ENCODE measurements at regions not wholly inside any gene's neighbourhood (a gene's known extent, or its start where the extent isn't known, plus 50 kb on each side); places are given as distances from the start of the nearest gene placed in this dataset.

DNA sequence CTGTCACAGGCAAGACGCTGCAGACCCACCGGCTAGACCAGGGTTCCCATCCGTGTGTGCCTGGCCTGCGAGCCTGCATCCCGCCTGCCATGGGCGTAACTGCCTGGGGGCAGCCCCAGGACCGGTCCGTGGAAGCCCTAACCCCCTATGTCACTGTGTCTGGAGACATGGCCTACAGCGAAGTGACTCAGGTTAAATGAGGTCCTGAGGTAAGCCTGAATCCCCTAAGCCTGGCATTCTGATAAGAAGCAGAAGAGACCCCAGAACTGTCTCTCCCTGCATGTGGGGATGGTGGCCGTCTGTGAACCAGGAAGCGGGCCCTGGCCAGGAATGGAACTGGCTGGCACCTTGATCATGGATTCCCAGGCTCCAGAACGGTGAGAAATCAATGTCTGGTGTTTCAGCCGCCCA is 570.1 kb downstream of the BRD1 start:
- 90% methylated on average over 13 of the region's 13 CpGs for WGBS (ENCODE audit: insufficient coverage)
- H3K27me3 ChIP-seq (replicated peaks in 1 of 4; ENCODE audit: control extremely low read depth in 1 of 4, control insufficient read depth in 3 of 4, insufficient read depth in 4 of 4, low read length in 3 of 4) = peaks cover 0 to 3% (median 0%) of the 10 kb centered on the region in 4 experiments
- peaks cover 7% of the 10 kb centered on the region for H3K27me3 Mint-ChIP-seq
- ChIA-PET POLR2A (no interaction called here), CTCF (no interaction called here)
- TF ChIP-seq, protein P1, sequence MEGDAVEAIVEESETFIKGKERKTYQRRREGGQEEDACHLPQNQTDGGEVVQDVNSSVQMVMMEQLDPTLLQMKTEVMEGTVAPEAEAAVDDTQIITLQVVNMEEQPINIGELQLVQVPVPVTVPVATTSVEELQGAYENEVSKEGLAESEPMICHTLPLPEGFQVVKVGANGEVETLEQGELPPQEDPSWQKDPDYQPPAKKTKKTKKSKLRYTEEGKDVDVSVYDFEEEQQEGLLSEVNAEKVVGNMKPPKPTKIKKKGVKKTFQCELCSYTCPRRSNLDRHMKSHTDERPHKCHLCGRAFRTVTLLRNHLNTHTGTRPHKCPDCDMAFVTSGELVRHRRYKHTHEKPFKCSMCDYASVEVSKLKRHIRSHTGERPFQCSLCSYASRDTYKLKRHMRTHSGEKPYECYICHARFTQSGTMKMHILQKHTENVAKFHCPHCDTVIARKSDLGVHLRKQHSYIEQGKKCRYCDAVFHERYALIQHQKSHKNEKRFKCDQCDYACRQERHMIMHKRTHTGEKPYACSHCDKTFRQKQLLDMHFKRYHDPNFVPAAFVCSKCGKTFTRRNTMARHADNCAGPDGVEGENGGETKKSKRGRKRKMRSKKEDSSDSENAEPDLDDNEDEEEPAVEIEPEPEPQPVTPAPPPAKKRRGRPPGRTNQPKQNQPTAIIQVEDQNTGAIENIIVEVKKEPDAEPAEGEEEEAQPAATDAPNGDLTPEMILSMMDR (IDR thresholded peaks at IDR 0.05) = no peak
- no peak for TF ChIP-seq EZH2 (IDR thresholded peaks at IDR 0.05; ENCODE audit: borderline replicate concordance, insufficient read depth, low read depth, low read length, poor library complexity, severe bottlenecking)
- intact Hi-C loops (cut with micrococcal nuclease) = no loop called here
- H3K9ac ChIP-seq (ENCODE audit: low read length) = no peak overlapping the region
- no peaks in the 10 kb centered on the region for H3K36me3 ChIP-seq (replicated peaks in 1 of 2; ENCODE audit: control extremely low read depth in 1 of 2, control insufficient read depth in 1 of 2, extremely low read depth in 1 of 2, insufficient read depth in 2 of 2, low read length in 1 of 2)
- H3K4me1 Mint-ChIP-seq = no peaks in the 10 kb centered on the region
- ATAC-seq (ENCODE audit: low read depth) (no peak), DNase-seq (no peak)
- H3K4me3 Mint-ChIP-seq = no peak overlapping the region
- no peak overlapping the region for H3K27ac ChIP-seq (ENCODE audit: low read length in 2 of 2)
- no peaks in the 10 kb centered on the region for H3K79me2 ChIP-seq (ENCODE audit: control insufficient read depth, insufficient read depth, low read length)
- H4K20me1 ChIP-seq (ENCODE audit: control insufficient read depth, insufficient read depth, low read length, poor library complexity, severe bottlenecking) = no peaks in the 10 kb centered on the region
- no peaks in the 10 kb centered on the region for H3K9me3 Mint-ChIP-seq (ENCODE audit: insufficient read depth)
- H2AFZ ChIP-seq (ENCODE audit: insufficient read depth, low read depth, low read length, poor library complexity, severe bottlenecking) = no peak overlapping the region
- no peaks in the 10 kb centered on the region for H3K4me1 ChIP-seq (ENCODE audit: control insufficient read depth in 2 of 2, insufficient read depth in 2 of 2, low read length in 2 of 2)
- H3K27ac Mint-ChIP-seq = no peak overlapping the region
- peaks cover 0 to 35% (median 0%) of the 10 kb centered on the region in 3 donors for H3K9me3 ChIP-seq (ENCODE audit: control extremely low read depth in 1 of 3, control insufficient read depth in 2 of 3, insufficient read depth in 1 of 3, low read length in 2 of 3)
- H3K4me3 ChIP-seq (ENCODE audit: control extremely low read depth in 1 of 5, extremely low read depth in 1 of 5, insufficient read depth in 1 of 5, low read depth in 2 of 5, low read length in 4 of 5) = no peak overlapping the region
- no peak overlapping the region for H3K4me2 ChIP-seq (replicated peaks; ENCODE audit: low read depth, low read length, poor library complexity, severe bottlenecking)

DNA sequence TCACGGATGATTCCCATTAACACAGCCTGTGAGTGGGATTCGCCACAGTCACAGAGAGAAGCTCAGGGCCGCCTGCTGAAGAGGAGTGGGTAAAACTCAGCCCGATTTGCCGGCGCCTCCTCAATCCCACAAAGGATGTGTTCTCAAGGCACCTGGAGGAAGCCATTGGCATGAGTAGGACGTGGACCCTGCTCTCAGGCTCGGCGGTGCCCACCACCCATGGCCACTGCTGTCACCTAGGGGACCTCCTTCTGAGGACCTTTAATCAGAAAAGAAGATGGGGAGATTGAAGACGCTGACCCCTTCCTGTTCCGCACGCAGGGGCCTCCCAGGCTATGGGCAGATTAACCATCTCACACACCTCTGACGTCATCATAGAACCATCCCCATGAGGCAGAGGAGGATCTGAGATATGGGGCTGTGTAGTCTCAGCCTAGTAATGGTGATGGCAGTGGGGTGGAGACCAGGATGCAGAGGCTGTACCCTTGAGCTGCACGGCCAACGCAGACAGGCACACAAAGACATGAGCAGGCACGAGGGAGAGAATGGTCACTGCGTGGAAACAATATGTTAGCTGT is 571.8 kb downstream of the BRD1 start:
- H3K27ac Mint-ChIP-seq = no peak overlapping the region
- ChIA-PET POLR2A (no interaction called here), CTCF (no interaction called here)
- Histone ChIP-seq H4K20me1 (ENCODE audit: control insufficient read depth, insufficient read depth, low read length, poor library complexity, severe bottlenecking) (no peaks in the 10 kb centered on the region), H3K9ac (ENCODE audit: low read length) (no peak overlapping the region), H3K36me3 (replicated peaks in 1 of 2; ENCODE audit: control extremely low read depth in 1 of 2, control insufficient read depth in 1 of 2, extremely low read depth in 1 of 2, insufficient read depth in 2 of 2, low read length in 1 of 2) (no peaks in the 10 kb centered on the region), H3K4me2 (replicated peaks; ENCODE audit: low read depth, low read length, poor library complexity, severe bottlenecking) (no peak overlapping the region), H3K79me2 (ENCODE audit: control insufficient read depth, insufficient read depth, low read length) (no peaks in the 10 kb centered on the region), H3K27me3 (replicated peaks in 1 of 4; ENCODE audit: control extremely low read depth in 1 of 4, control insufficient read depth in 3 of 4, insufficient read depth in 4 of 4, low read length in 3 of 4) (peaks cover 0 to 3% (median 0%) of the 10 kb centered on the region in 4 experiments), H3K27ac (ENCODE audit: low read length in 2 of 2) (no peak overlapping the region), H3K4me1 (ENCODE audit: control insufficient read depth in 2 of 2, insufficient read depth in 2 of 2, low read length in 2 of 2) (no peaks in the 10 kb centered on the region), H2AFZ (ENCODE audit: insufficient read depth, low read depth, low read length, poor library complexity, severe bottlenecking) (no peak overlapping the region), H3K9me3 (ENCODE audit: control extremely low read depth in 1 of 3, control insufficient read depth in 2 of 3, insufficient read depth in 1 of 3, low read length in 2 of 3) (peaks cover 0 to 35% (median 0%) of the 10 kb centered on the region in 3 donors), H3K4me3 (ENCODE audit: control extremely low read depth in 1 of 5, extremely low read depth in 1 of 5, insufficient read depth in 1 of 5, low read depth in 2 of 5, low read length in 4 of 5) (no peak overlapping the region)
- peaks cover 16% of the 10 kb centered on the region for H3K27me3 Mint-ChIP-seq
- TF ChIP-seq EZH2 (IDR thresholded peaks at IDR 0.05; ENCODE audit: borderline replicate concordance, insufficient read depth, low read depth, low read length, poor library complexity, severe bottlenecking) = no peak
- TF ChIP-seq, protein P1 (IDR thresholded peaks at IDR 0.05) = no peak
- no peak overlapping the region for H3K4me3 Mint-ChIP-seq
- WGBS (ENCODE audit: insufficient coverage) = 90% methylated on average over 11 of the region's 17 CpGs
- intact Hi-C loops (cut with micrococcal nuclease) = no loop called here
- no peak for ATAC-seq (ENCODE audit: low read depth)
- no peak for DNase-seq
- H3K9me3 Mint-ChIP-seq (ENCODE audit: insufficient read depth) = no peaks in the 10 kb centered on the region
- H3K4me1 Mint-ChIP-seq = no peaks in the 10 kb centered on the region
